Epidermal melanocyte (primary cell): ENCODE measurements at regions not wholly inside any gene's neighbourhood (a gene's known extent, or its start where the extent isn't known, plus 50 kb on each side); places are given as distances from the start of the nearest gene placed in this dataset.
A peak's percentile ranks its signal among the peaks of the same experiment; 100 is the strongest.
"Not testable (repeated sequence)": the region's sequence is repeated elsewhere in the genome, so short reads cannot be mapped to it uniquely, and the experiment has no call there.

Experiments
- DNase-seq: peaks from one replicate; pipeline ENCODE4 v3.0.0; 2011; ENCODE audit warnings: low spot score; ENCODE audit not compliant: insufficient read length

DNA sequence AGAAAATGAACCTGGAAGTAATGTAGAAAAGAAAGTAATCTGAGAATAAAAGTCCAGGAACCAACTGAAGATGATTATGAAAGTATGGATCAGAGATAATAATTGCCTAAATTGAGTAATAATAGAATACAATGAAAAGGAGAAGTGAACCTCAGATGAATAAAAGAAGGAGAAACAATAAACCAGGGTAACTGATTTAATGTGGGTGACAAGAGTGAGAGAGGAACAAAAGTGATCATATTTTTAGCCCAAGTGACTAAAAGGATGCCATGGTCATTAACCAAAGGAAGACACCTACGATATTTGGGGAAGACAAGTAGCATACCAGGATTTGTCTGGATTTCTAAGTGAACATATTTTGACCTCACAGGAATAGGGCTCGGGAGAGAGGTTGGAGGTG is 600.6 kb downstream of the RNF144A start:
- no peak for DNase-seq

DNA sequence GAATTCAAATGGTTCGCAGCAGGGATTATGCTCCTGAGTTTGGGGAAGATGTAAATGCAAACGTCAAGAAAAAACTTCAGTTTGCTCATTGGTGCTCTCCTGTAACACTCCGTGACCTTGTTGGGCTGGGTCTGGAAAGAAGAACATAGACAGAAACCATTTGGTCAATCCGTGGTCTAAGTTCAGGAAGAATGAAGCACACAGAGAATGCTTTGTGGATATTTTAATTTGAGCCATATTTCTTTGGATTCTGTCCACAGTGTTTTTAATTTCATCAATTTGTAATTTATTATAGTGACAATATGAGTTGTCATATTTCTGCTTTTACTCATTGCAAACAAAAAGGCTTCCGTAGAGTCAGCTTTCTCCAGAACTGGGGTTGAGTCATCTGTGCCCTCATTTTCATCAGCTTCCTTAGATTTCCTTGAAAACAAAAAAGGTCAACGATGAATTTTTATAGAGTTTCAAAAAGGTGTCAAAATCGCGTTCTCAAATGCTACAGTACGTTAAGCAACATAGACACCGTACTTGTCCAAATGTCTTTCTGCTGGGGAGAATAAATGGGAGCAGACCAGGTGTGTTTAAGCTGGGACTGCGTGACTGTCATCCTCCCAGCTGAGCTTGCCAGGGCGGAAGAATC is 606.4 kb downstream of the RNF144A start:
- no peak for DNase-seq

DNA sequence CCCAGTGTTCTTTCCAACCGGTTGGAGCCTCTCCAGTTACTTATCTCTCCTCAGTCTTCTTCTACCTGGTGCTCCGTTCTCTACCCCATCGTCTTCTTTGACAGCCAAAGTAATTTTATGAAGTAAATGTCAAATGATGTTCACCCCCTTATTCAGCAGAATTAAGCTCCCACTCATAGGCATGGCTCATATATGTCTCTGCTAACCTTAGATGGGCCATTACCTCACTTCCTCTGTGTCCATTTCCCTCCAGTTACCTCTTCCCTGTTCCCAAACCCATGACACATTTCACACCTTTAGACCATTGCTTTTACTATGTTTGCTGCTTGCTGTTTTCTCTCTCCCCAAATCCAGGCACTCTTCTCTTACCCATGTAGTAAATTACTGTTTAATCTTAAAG is 607.0 kb downstream of the RNF144A start:
- no peak for DNase-seq

DNA sequence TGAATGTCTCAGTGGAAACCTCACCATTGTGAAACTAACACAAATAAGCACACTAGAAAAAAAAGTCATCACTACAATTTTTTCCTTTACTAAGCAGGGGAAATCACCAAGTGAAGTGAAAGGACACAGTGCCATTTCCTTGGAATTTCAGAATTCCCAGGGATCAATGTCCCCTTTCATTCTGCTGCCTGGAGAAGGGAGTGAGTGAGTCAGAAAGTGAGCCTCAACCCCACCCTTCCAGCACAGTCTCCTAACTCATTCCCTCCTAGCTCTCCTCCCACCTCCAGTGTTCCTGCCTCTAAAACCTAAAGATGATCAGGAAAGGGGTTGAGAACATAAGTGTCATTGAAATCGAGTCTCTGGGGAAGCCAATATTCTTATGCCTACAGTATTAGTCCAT is 608.5 kb downstream of the RNF144A start:
- DNase-seq, result no peak

DNA sequence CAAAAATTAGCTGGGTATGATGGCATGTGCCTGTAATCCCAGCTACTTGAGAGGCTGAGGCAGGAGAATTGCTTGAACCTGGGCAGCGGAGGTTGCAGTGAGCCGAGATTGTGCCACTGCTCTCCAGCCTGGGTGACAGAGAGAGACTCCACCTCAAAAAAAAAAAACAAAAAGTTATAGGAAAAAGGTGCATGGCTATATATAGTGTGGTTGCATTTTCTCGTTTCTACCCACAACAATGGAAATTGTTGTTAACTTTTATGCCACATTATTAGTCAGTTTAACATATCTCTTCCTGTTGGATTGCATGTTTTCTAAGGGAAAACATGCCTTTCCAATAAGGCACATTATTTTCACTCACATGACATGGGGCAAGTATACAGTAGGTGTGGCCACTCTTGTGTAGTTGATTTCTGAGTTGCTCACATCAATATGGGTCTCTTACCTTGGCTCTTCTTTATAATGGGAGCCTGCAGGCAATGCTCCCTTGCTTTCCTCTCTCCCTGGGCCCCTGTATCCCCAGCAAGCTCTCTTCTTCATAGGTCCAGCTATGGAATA is 610.0 kb downstream of the RNF144A start:
- DNase-seq, result no peak

DNA sequence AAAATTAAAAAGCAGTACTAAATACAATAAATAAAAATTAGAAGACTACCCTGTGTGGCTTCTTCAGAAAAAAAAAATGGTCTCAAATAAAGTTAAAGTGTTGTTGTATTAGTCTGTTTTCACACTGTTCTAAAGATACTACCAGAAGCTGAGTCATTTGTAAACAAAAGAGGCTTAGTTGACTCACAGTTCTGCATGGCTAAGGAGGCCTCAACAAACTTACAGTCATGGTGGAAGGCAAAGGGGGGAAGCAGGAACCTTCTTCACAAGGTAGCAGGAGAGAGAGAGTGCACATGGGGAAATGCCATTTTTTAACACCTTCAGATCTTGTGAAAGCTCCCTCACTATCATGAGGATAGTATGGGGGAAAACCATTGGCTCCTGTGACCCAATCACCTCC is 612.8 kb downstream of the RNF144A start:
- no peak for DNase-seq

DNA sequence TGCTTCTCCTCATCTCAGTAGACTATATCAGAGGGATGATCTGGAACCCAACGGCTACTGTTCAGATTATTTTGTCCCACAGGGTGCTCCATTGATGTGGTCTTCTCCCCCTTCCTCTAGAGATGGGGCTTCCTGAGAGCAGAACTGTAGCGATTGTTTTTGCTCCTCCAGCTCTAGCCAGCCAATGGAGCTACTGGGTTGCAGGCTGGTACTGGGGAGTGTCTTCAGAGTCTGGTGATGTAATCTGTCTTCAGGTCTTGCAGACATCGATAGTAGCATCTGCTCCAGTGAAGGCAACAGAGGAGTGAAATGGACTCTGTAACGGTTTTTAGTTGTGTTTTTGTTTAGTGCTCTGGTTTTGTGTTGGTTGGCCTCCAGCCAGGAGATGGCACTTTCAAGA is 621.9 kb downstream of the RNF144A start:
- DNase-seq, result no peak

DNA sequence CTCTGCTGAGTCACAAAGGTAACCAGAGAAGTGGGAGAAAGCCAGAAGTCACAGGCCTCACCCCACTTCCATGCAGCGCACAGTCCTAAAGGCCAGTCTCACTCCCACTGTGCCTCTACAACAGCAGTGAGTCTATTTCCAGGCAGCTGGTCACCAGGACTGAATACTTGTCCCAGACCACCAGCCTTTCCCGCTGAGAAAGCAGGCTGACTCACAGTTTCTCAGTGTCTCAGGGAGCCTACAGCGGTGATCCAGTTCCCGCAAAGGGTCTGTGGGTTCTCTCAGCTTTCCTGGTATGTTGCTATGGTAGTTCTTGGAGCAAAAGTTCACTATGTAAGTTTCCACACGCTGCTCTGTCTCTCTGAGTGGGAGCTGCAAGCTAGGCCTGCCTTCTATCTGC is 622.5 kb downstream of the RNF144A start:
- no peak for DNase-seq

DNA sequence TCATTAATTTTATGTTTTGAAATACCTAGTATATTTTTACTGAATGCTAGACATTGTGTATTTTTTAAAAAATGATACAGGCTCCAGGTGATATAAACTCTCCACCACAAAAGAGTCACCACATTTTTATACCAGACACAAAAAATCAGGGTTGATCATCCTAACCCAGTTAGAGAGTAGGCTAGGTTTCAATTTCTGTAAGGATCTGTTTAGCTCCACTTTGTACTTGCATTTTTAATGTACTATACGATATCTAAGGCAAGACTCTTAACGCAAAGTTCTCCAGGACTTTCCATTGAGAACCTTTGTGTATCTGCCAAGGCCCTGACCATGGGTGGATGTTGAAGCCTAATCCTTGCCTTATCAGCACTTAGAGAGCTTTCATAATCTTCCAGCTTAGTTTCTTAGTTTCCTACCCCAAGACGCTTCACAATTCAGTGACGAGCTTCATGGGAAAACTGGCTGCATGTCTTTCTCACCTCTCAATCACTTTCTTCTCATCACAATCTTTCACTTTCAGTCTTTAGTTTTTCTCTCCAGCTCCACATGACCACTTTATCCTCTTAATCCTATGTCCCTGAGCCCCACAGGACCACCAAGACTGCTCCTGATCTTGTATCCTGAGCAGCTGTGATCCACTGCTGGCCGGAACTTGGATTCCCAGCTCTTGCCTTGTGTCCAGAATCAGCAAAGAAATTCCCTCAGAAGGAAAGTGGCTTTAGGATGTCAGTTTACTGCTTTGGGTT is 635.8 kb downstream of the RNF144A start:
- DNase-seq, result no peak

DNA sequence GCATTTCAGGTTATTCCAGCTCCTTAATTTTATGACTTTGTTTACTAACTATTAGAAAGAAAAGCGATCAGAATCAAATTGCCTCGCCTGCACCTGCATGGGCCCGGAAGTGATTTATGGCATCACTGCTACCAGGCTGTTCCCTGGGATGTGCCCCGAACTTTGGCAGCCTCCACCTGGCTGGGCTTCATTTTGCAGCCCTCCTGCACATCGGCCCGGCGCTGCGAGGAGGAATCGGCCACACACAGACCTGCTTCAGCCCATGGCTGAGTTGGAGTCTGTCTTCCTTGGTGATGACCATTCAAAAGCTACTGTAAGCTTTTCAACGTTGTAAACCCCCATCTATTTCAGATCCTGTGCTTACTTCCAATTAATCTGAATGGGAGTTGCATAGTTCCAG is 638.0 kb downstream of the RNF144A start:
- no peak for DNase-seq

DNA sequence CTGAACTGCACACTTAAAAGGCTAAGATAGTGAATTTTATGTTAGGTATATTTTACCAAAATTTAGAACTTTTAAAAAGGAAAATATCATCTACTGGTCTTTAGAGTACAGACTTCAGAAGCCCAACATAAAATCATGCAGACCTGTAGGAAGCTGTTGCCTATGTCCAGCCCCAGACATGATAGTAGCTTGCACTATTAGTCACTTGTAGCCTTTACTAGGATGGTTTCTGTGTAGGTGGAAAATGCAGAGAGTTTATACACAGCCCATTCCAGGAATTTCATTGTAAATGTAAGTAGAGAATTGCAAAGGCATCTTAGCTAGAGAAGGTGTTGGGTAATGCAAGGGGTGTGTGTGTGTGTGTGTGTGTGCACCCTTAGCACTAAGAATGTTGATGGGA is 640.2 kb downstream of the RNF144A start:
- DNase-seq, result no peak

DNA sequence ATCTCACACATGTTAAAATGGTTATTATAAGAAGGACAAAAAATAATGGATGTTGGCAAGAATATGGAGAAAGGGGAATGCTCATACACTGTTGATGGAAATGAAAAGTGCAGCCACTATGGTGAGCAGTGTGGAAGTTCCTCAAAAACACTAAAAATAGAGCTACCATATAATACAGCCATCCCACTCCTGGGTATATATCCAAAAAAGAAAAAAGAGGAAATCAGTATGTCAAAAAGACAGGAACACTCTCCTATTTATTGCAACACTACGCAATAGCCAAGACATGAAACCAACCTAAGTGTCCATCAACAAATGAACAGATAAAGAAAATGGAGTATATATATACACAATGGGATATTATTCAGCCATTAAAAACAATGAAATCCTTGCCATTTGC is 642.6 kb downstream of the RNF144A start:
- no peak for DNase-seq

DNA sequence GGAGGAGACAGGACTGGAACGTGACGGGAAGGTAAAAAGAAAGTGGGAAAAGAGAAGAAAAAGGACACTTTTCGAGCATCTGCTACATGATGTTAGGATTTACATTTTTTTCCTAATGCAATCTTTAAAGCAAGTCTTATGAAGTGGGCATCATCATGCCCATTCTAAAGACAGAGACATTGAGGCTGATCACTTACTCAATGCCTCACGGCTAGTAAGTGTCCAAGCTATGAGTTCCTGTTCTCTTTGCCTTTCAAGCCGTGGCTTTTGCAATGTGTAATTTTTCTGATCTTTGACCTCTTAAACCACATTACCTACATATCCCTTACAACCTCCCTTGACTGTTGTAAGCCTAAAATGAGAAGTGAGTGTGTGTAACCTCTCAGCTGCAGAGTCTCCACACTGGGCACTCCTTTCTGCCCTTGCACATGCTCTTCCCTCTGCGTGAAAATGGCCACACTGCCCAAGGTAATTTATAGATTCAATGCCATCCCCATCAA is 649.2 kb downstream of the RNF144A start:
- no peak for DNase-seq

DNA sequence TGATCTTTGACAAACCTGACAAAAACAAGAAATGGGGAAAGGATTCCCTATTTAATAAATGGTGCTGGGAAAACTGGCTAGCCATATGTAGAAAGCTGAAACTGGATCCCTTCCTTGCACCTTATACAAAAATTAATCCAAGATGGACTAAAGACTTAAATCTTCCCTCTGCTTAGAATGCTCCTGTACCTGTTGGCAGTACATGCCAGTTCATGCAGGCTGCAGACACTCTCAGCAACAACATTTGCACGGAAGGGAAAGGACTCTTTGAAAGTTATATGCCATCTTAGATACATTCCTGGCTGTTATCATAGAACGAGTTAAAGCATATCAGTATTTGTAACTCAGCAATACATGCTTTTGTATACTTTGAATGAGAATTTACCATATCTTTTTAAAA is 649.9 kb downstream of the RNF144A start:
- not testable (repeated sequence) for DNase-seq

DNA sequence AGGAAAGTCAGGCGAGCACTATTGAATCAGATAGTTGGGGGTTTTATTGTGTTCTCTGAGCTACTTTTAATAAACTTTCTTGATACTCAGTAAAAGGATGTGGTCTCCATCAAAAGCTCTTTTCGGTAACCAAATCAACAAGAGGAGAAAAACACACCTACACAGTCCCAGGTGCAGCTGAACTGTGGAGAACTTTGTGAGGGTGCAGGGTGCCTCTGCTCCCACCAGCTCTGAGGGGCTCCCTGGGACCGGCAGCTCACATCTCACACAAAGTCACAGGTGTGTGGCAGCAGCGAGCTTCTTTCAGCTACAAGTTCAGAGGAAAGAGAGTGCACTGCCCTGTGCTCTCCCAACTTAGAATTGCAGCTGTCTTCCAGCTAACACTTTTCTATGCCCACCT is 650.4 kb downstream of the RNF144A start:
- no peak for DNase-seq

DNA sequence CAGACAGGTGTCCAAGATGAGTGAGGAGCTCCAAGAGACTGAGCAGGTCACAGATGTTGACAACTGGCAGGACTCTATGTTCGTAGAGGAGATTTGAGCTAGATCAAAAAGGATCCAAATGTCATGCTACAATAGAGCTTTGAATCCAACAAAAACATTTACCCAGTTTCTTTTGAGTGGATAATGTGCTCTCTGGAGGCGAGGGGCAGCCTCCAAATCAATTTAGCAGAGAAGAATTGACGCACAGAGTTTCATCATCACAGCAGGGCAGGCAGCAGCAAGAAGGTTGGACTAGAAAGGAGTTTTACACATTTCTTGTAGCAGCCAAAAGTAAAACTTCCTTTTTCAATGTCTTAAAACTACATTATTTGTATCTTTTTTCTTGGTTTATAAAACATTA is 653.0 kb downstream of the RNF144A start:
- no peak for DNase-seq

DNA sequence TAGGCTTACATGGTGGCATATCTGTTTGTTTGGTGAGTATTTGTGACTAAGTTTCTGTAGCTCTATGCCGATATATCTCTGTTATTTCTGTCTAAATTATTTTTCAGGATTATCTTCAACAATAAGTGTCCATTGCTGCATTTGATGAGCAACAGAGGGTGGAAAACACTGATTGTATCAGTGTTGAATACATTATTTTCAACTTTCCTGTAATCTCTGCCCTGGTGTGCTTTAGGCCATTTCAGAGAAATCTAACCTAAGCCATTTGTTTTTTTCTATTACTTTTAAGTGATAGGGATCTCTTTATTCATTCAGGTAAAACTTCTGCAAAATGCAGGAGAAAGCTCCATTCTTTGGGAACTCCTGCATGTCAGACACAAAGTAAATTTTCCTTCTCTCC is 654.5 kb downstream of the RNF144A start:
- no peak for DNase-seq

DNA sequence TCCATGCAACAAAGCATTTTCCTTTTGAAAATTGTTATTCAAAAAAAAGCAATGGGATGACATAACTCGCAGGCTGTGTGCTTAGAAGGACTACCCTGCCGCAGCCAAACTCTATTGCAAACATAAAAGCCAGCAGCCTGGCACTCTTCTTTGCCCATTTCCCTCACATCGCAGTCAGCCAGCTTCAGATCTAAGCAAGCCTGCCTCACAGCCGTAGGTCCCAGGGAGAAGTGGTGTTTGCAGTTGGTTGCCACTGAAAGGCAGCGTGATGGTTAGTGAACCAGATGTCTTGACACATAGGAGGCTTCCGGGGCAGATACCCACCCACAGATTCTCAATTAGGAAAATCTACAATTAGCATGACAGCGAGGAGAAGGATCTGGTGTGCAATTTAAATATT is 655.2 kb downstream of the RNF144A start:
- DNase-seq, result no peak

DNA sequence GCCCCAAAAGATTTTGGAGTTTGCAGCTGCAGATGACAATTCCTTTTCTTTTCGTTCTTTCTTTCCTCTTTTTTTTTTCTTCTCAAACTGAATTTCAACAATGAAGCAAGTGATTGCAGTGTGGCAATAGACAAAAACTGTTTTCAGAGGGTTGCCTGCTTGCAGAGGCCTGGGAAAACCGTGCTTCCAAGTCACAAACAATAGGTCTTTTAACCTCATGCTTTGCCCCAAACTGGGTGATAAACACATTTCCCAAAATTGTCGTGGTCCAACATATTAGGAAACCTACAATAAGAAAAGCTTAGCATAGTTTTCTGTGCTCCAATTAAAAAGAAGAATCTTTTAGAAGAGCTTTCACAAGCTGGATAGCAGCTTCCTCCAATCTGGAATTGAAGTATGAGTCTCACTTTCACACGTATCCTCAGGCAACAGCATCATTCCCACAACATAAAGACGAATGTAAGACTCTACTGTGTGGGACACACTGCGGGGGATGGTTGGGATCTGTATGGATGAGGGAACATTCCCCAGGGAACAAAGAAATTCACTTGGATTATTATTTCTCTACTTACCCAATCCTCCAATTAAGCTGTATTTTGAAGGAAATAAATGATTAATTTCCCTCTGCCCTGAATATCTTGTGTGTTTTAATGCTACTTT is 656.1 kb downstream of the RNF144A start:
- peak; percentile 41 for DNase-seq

DNA sequence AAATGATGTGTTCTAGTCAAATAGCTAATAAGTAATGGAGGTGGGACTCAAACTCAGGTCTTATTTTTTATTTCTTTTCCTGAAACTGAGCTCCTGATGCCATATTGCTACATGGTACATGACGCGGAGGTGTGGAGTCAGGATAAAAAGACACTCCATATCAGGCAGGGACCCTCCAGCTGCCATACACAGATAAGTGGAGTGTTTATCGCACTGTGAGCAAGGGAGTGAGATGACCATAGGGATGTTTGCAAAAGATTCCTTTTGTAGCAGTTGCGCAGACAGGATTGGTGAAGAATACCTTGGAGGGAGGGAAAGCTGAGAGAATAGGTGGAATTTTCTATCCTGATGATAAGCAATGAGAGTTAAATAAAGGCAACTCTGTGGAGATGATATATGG is 657.2 kb downstream of the RNF144A start:
- no peak for DNase-seq

DNA sequence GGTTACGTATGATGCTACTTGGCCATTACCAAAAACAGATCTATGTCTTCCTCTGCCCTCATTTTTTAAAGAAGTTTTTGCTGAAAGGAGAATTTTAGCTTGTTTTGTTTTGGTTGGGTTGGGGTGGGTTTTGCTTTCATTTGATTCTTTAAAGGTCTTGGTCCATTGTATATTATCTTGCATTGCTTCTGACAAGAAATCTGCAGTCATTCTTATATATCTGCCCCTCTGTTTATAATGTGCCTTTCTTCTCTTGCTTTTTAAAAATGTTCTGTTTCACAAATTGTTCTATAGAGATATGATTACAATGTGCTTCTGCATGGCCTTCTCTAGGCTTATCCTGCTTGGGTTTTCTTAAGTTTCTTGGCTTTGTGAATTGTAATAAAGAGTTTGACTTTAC is 660.6 kb downstream of the RNF144A start:
- DNase-seq, result no peak

DNA sequence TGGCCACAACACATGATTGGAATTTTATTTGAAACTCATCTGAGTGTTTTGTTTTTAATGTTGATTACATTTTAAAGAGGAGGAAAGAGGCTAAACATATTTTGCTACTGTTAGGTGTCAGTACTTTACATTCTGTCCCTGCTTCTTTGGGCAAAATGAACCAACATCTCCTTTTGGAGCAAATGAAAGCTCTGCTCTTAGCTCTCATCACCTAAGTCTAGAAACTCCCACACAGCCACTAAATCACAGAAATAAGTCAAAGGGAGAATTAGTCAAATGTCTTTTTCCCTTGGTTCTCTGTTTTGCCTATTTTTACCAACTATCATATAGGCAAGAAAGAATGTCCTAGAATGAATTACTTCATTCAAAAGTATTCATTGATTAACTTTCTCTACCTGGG is 666.8 kb downstream of the RNF144A start:
- no peak for DNase-seq
